HG03108 (cell line): ENCODE measurements at regions not wholly inside any gene's neighbourhood (a gene's known extent, or its start where the extent isn't known, plus 50 kb on each side); places are given as distances from the start of the nearest gene placed in this dataset.
A peak's percentile ranks its signal among the peaks of the same experiment; 100 is the strongest.
"Not testable (repeated sequence)": the region's sequence is repeated elsewhere in the genome, so short reads cannot be mapped to it uniquely, and the experiment has no call there.

Source experiments
- ATAC-seq: cut with Tn5 transposase; IDR thresholded peaks from one replicate; pipeline ENCODE4 v1.9.1; 2021; ENCODE audit warnings: moderate library complexity; ENCODE audit not compliant: unreplicated experiment

GRCh38 chr1:102365071-102365470 lies 368.3 kb upstream of the OLFM3 start:
- ATAC-seq, result no peak

GRCh38 chr1:102336602-102337001 lies 339.9 kb upstream of the OLFM3 start:
- no peak for ATAC-seq

GRCh38 chr1:102318104-102318806 lies 321.5 kb upstream of the OLFM3 start:
- ATAC-seq, result no peak

- no peak for ATAC-seq
Observed at GRCh38 chr1:102315096-102315495, 318.4 kb upstream of the OLFM3 start.

- no peak for ATAC-seq
Observed at GRCh38 chr1:102296116-102296515, 299.4 kb upstream of the OLFM3 start.

- ATAC-seq, result no peak
Observed at GRCh38 chr1:102282955-102283354, 286.2 kb upstream of the OLFM3 start.

- ATAC-seq, result no peak
Observed at GRCh38 chr1:102262994-102263393, 266.3 kb upstream of the OLFM3 start.

- ATAC-seq, result no peak
Observed at GRCh38 chr1:102252731-102253505, 256.2 kb upstream of the OLFM3 start.

- peak; percentile 67 for ATAC-seq
Observed at GRCh38 chr1:102241431-102242338, 245.0 kb upstream of the OLFM3 start.

- no peak for ATAC-seq
Observed at GRCh38 chr1:102239247-102239646, 242.5 kb upstream of the OLFM3 start.

- no peak for ATAC-seq
Observed at GRCh38 chr1:102234753-102235359, 238.1 kb upstream of the OLFM3 start.

- ATAC-seq, result no peak
Observed at GRCh38 chr1:102219463-102219862, 222.7 kb upstream of the OLFM3 start.

- ATAC-seq, result not testable (repeated sequence)
Observed at GRCh38 chr1:102210891-102211290, 214.2 kb upstream of the OLFM3 start.

- peak; percentile 58 for ATAC-seq
Observed at GRCh38 chr1:102191723-102192122, 195.0 kb upstream of the OLFM3 start.

GRCh38 chr1:102190429-102190828 lies 193.7 kb upstream of the OLFM3 start:
- ATAC-seq, result no peak

GRCh38 chr1:102186536-102186935 lies 189.8 kb upstream of the OLFM3 start:
- ATAC-seq, result no peak

GRCh38 chr1:102185260-102185659 lies 188.5 kb upstream of the OLFM3 start:
- ATAC-seq, result no peak

- ATAC-seq, result no peak
Observed at GRCh38 chr1:102184477-102184876, 187.8 kb upstream of the OLFM3 start.

GRCh38 chr1:102183711-102184110 lies 187.0 kb upstream of the OLFM3 start:
- ATAC-seq, result no peak

- no peak for ATAC-seq
Observed at GRCh38 chr1:102182603-102183260, 186.0 kb upstream of the OLFM3 start.
